SU-DHL-6 (cell line): ENCODE measurements at regions not wholly inside any gene's neighbourhood (a gene's known extent, or its start where the extent isn't known, plus 50 kb on each side); places are given as distances from the start of the nearest gene placed in this dataset.

Experiments used
- H2AFZ ChIP-seq: fragments of 200-600 bp; sonication (generic); 2 replicates; pipeline ENCODE4 v1.6.1; 2014; ENCODE audit warnings: low read depth, mild to moderate bottlenecking, moderate library complexity, mixed read lengths, antibody characterized with exemption, low read length; ENCODE audit not compliant: severe bottlenecking
- H3F3A ChIP-seq: fragments of 200-600 bp; shearing (Covaris generic); 2 replicates; pipeline ENCODE4 v1.6.0; 2016; ENCODE audit warnings: antibody characterized with exemption, mild to moderate bottlenecking; ENCODE audit not compliant: insufficient read depth
- H3K27ac ChIP-seq: fragments of 200-600 bp; sonication (generic); 2 replicates; pipeline ENCODE4 v1.5.1; 2016; ENCODE audit warnings: low read depth, mild to moderate bottlenecking, low read length, moderate library complexity, mixed read lengths
- H3K27me3 ChIP-seq: fragments of 200-600 bp; sonication (generic), shearing (Covaris generic); 2 replicates; pipeline ENCODE4 v1.6.0; 2014; ENCODE audit warnings: mild to moderate bottlenecking, low read length
- H3K36me3 ChIP-seq: fragments of 200-600 bp; sonication (generic); 2 replicates; pipeline ENCODE4 v1.6.1; 2014; ENCODE audit warnings: mild to moderate bottlenecking, low read length, mixed read lengths
- H3K4me2 ChIP-seq: fragments of 300-600, 200-600 bp; shearing (Covaris generic), sonication (generic); 2 replicates; pipeline ENCODE4 v1.6.0; 2014; ENCODE audit warnings: low read length, low read depth, mild to moderate bottlenecking; ENCODE audit not compliant: poor library complexity, severe bottlenecking
- H3K4me3 ChIP-seq: fragments of 200-600 bp; sonication (generic); 2 replicates; pipeline ENCODE4 v1.5.1; 2014; ENCODE audit warnings: antibody characterized with exemption, low read length, mild to moderate bottlenecking, mixed read lengths; ENCODE audit not compliant: insufficient read depth, poor library complexity, severe bottlenecking
- H3K79me2 ChIP-seq: fragments of 200-600 bp; sonication (generic); 2 replicates; pipeline ENCODE4 v1.6.1; 2014; ENCODE audit warnings: mild to moderate bottlenecking, low read length, moderate library complexity; ENCODE audit not compliant: insufficient read depth
- H3K9ac ChIP-seq: fragments of 200-600 bp; sonication (generic); 2 replicates; pipeline ENCODE4 v1.7.0; 2014; ENCODE audit warnings: mild to moderate bottlenecking, low read length
- H3K9me2 ChIP-seq: fragments of 200-600 bp; sonication (generic); replicated peaks from 2 replicates; pipeline ENCODE4 v1.6.1; 2014; ENCODE audit warnings: low read length; ENCODE audit not compliant: insufficient read depth
- H3K9me3 ChIP-seq: fragments of 200-600 bp; sonication (generic); 2 replicates; pipeline ENCODE4 v1.6.1; 2014; ENCODE audit warnings: low read length, mixed read lengths; ENCODE audit not compliant: insufficient read depth
- H4K20me1 ChIP-seq: fragments of 200-600 bp; sonication (generic); 2 replicates; pipeline ENCODE4 v1.6.1; 2014; ENCODE audit warnings: low read depth, mild to moderate bottlenecking, antibody characterized with exemption, low read length, moderate library complexity, mixed read lengths
- CTCF ChIP-seq: fragments of 200-600 bp; sonication (generic); IDR thresholded peaks from one replicate; pipeline ENCODE4 v1.5.1; 2017; ENCODE audit warnings: antibody characterized with exemption, mild to moderate bottlenecking, low read length, moderate library complexity; ENCODE audit not compliant: insufficient read depth, poor library complexity, severe bottlenecking
- EZH2phosphoT487 ChIP-seq: fragments of 200-600 bp; sonication (generic), shearing (Covaris generic); conservative IDR thresholded peaks from 2 replicates; pipeline ENCODE4 v1.6.1; 2018; ENCODE audit warnings: mild to moderate bottlenecking, antibody characterized with exemption, low read length, moderate library complexity, mixed read lengths

DNA sequence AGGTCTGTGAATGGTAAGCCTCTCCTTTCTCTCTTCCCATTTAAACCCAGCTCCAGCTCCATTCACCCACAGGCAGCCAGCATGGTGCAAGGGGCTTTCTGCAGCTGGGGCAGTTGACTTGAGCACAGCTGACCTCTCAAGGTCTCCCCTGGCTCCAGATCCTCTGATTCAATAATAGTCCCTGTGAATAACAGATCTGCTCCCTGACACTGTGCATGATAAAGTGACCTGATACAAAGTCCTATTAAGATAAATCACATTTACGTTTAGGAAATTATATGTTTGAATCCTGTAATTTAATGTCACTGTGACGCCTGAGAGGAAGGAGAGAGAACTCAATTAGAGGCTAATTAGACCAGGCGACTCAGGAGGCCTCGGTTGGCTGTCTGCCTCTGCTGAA is 540.4 kb upstream of the CDH11 start:
- Histone ChIP-seq H3F3A (no peaks in the 10 kb centered on the region), H4K20me1 (no peaks in the 10 kb centered on the region), H3K9me3 (no peaks in the 10 kb centered on the region), H2AFZ (no peak overlapping the region), H3K9me2 (no peaks in the 10 kb centered on the region), H3K4me2 (no peak overlapping the region), H3K36me3 (no peaks in the 10 kb centered on the region), H3K4me3 (no peak overlapping the region), H3K79me2 (no peaks in the 10 kb centered on the region), H3K27me3 (no peaks in the 10 kb centered on the region), H3K9ac (no peak overlapping the region), H3K27ac (no peak overlapping the region)
- TF ChIP-seq EZH2phosphoT487 (no peak), CTCF (no peak)

GRCh38 chr16:65661558-65661957 is 539.7 kb upstream of the CDH11 start:
- H3K36me3 ChIP-seq, result no peaks in the 10 kb centered on the region
- H3K9ac ChIP-seq, result no peak overlapping the region
- TF ChIP-seq EZH2phosphoT487, result no peak
- H2AFZ ChIP-seq, result no peak overlapping the region
- no peaks in the 10 kb centered on the region for H4K20me1 ChIP-seq
- H3K4me2 ChIP-seq, result no peak overlapping the region
- H3K4me3 ChIP-seq, result no peak overlapping the region
- H3K27me3 ChIP-seq, result no peaks in the 10 kb centered on the region
- no peaks in the 10 kb centered on the region for H3F3A ChIP-seq
- H3K79me2 ChIP-seq, result no peaks in the 10 kb centered on the region
- no peaks in the 10 kb centered on the region for H3K9me2 ChIP-seq
- no peaks in the 10 kb centered on the region for H3K9me3 ChIP-seq
- H3K27ac ChIP-seq, result no peak overlapping the region

GRCh38 chr16:65660390-65660789 is 538.5 kb upstream of the CDH11 start:
- H3K9me2 ChIP-seq, result no peaks in the 10 kb centered on the region
- no peaks in the 10 kb centered on the region for H3F3A ChIP-seq
- no peak overlapping the region for H3K4me3 ChIP-seq
- no peak overlapping the region for H2AFZ ChIP-seq
- no peaks in the 10 kb centered on the region for H3K36me3 ChIP-seq
- no peaks in the 10 kb centered on the region for H4K20me1 ChIP-seq
- TF ChIP-seq EZH2phosphoT487, result no peak
- TF ChIP-seq CTCF, result no peak
- H3K9me3 ChIP-seq, result no peaks in the 10 kb centered on the region
- no peak overlapping the region for H3K4me2 ChIP-seq
- no peaks in the 10 kb centered on the region for H3K27me3 ChIP-seq
- no peaks in the 10 kb centered on the region for H3K79me2 ChIP-seq
- H3K27ac ChIP-seq, result no peak overlapping the region
- H3K9ac ChIP-seq, result no peak overlapping the region

DNA sequence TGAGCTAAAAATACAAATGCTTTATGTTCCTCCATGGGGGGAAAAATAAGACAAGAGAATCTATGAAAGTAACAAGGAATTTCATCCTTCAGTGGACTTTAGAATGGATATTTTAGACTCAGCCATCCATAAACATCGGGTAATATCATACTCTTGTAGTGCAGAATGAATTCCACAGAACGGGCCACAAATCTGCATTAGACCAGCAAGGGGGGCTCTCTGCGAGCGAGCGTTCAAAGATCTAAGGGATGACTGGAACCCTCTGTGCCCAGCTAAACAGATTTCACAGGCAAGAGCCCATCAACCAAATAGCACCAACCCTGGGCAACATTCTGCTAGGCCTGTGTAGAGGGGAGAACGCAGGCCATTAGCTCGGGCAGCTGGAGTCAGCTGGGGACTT is 537.9 kb upstream of the CDH11 start:
- Histone ChIP-seq H3K27me3 (no peaks in the 10 kb centered on the region), H2AFZ (no peak overlapping the region), H3K4me2 (no peak overlapping the region), H3K36me3 (no peaks in the 10 kb centered on the region), H3K9ac (no peak overlapping the region), H4K20me1 (no peaks in the 10 kb centered on the region), H3F3A (no peaks in the 10 kb centered on the region), H3K79me2 (no peaks in the 10 kb centered on the region), H3K9me3 (no peaks in the 10 kb centered on the region), H3K9me2 (no peaks in the 10 kb centered on the region), H3K4me3 (no peak overlapping the region), H3K27ac (no peak overlapping the region)
- no peak for TF ChIP-seq CTCF
- TF ChIP-seq EZH2phosphoT487, result no peak
